KMS-11 (cell line): ENCODE measurements at regions not wholly inside any gene's neighbourhood (a gene's known extent, or its start where the extent isn't known, plus 50 kb on each side); places are given as distances from the start of the nearest gene placed in this dataset.

Source experiments
- H2AFZ ChIP-seq: fragments of 200-600 bp; sonication (generic); 2 replicates; pipeline ENCODE4 v1.6.1; 2016; ENCODE audit warnings: antibody characterized with exemption, mixed run types, low read depth
- H3K27ac ChIP-seq: fragments of 200-600 bp; sonication (generic); 2 replicates; pipeline ENCODE4 v1.6.1; 2016; ENCODE audit warnings: mild to moderate bottlenecking, mixed run types
- H3K27me3 ChIP-seq: fragments of 200-600 bp; sonication (generic); 2 replicates; pipeline ENCODE4 v1.6.1; 2017; ENCODE audit warnings: mild to moderate bottlenecking, low read depth, mixed run types, moderate library complexity; ENCODE audit not compliant: insufficient read depth
- H3K36me3 ChIP-seq: fragments of 200-600 bp; sonication (generic); 2 replicates; pipeline ENCODE4 v1.6.1; 2017; ENCODE audit warnings: mild to moderate bottlenecking, mixed run types; ENCODE audit not compliant: insufficient read depth
- H3K4me1 ChIP-seq: fragments of 200-600 bp; sonication (generic); 2 replicates; pipeline ENCODE4 v1.6.1; 2016; ENCODE audit warnings: mild to moderate bottlenecking, low read depth, mixed run types; ENCODE audit not compliant: poor library complexity, severe bottlenecking
- H3K4me2 ChIP-seq: fragments of 200-600 bp; sonication (generic); 2 replicates; pipeline ENCODE4 v1.7.0; 2016; ENCODE audit warnings: mild to moderate bottlenecking, mixed run types
- H3K4me3 ChIP-seq: fragments of 200-600 bp; sonication (generic); IDR thresholded peaks from 2 replicates; pipeline ENCODE4 v1.6.1; 2017; ENCODE audit warnings: low read depth, low read length, mixed read lengths; ENCODE audit not compliant: insufficient read depth
- H3K79me2 ChIP-seq: fragments of 200-600 bp; sonication (generic); 2 replicates; pipeline ENCODE4 v1.6.1; 2016; ENCODE audit warnings: low read depth, mixed run types; ENCODE audit not compliant: insufficient read depth
- H3K9ac ChIP-seq: fragments of 200-600 bp; sonication (generic); 2 replicates; pipeline ENCODE4 v1.6.1; 2016; ENCODE audit warnings: mild to moderate bottlenecking, mixed run types
- H4K20me1 ChIP-seq: fragments of 200-600 bp; sonication (generic); 2 replicates; pipeline ENCODE4 v1.6.1; 2016; ENCODE audit warnings: mild to moderate bottlenecking, mixed run types; ENCODE audit not compliant: insufficient read depth
- TF ChIP-seq, protein P1 (sequence below): fragments of 200-600 bp; sonication (generic); conservative IDR thresholded peaks from 2 replicates; pipeline ENCODE4 v1.6.1; 2017; ENCODE audit warnings: low read depth, mild to moderate bottlenecking, antibody characterized with exemption, low read length, moderate library complexity, mixed read lengths

GRCh38 chr5:74259572-74259971 is 381.0 kb downstream of the ENC1 start:
- Histone ChIP-seq H4K20me1 (no peaks in the 10 kb centered on the region), H3K4me2 (peak overlapping the region; percentile 53), H3K27ac (no peak overlapping the region), H3K4me1 (peaks cover 86% of the 10 kb centered on the region), H3K9ac (no peak overlapping the region), H3K36me3 (no peaks in the 10 kb centered on the region), H2AFZ (peak overlapping the region; percentile 58), H3K27me3 (no peaks in the 10 kb centered on the region), H3K4me3 (no peak overlapping the region), H3K79me2 (no peaks in the 10 kb centered on the region)
- TF ChIP-seq, protein P1, sequence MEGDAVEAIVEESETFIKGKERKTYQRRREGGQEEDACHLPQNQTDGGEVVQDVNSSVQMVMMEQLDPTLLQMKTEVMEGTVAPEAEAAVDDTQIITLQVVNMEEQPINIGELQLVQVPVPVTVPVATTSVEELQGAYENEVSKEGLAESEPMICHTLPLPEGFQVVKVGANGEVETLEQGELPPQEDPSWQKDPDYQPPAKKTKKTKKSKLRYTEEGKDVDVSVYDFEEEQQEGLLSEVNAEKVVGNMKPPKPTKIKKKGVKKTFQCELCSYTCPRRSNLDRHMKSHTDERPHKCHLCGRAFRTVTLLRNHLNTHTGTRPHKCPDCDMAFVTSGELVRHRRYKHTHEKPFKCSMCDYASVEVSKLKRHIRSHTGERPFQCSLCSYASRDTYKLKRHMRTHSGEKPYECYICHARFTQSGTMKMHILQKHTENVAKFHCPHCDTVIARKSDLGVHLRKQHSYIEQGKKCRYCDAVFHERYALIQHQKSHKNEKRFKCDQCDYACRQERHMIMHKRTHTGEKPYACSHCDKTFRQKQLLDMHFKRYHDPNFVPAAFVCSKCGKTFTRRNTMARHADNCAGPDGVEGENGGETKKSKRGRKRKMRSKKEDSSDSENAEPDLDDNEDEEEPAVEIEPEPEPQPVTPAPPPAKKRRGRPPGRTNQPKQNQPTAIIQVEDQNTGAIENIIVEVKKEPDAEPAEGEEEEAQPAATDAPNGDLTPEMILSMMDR = no peak

GRCh38 chr5:74258314-74258665 is 382.2 kb downstream of the ENC1 start:
- TF ChIP-seq, protein P1 = no peak
- peak overlapping the region; percentile 18; the same call in 1 of the 2 replicates for H3K9ac ChIP-seq
- H2AFZ ChIP-seq = peak overlapping the region; percentile 49; the same call in 1 of the 2 replicates

GRCh38 chr5:74257645-74258313 is 382.7 kb downstream of the ENC1 start:
- Histone ChIP-seq H3K4me2 (peak overlapping the region; percentile 33), H3K27me3 (no peaks in the 10 kb centered on the region), H3K79me2 (no peaks in the 10 kb centered on the region), H3K9ac (peak overlapping the region; percentile 18; the same call in 1 of the 2 replicates), H3K27ac (peak overlapping the region; percentile 40), H2AFZ (peak overlapping the region; percentile 49), H3K36me3 (no peaks in the 10 kb centered on the region), H3K4me1 (peaks cover 70% of the 10 kb centered on the region), H4K20me1 (no peaks in the 10 kb centered on the region), H3K4me3 (no peak overlapping the region)
- TF ChIP-seq, protein P1 = no peak

More at GRCh38 chr5:74258314-74258665, 382.2 kb downstream of the ENC1 start:
- Histone ChIP-seq H3K4me3 (no peak overlapping the region), H3K4me2 (peak overlapping the region; percentile 33), H3K27me3 (no peaks in the 10 kb centered on the region), H3K27ac (peak overlapping the region; percentile 40), H3K36me3 (no peaks in the 10 kb centered on the region), H4K20me1 (no peaks in the 10 kb centered on the region), H3K4me1 (peaks cover 75% of the 10 kb centered on the region), H3K79me2 (no peaks in the 10 kb centered on the region)

GRCh38 chr5:74257060-74257527 is 383.4 kb downstream of the ENC1 start:
- no peak overlapping the region for H3K4me3 ChIP-seq
- peak overlapping the region; percentile 18; the same call in 1 of the 2 replicates for H3K9ac ChIP-seq
- TF ChIP-seq, protein P1 = no peak
- no peaks in the 10 kb centered on the region for H3K79me2 ChIP-seq
- H3K4me2 ChIP-seq = peak overlapping the region; percentile 33
- no peaks in the 10 kb centered on the region for H3K36me3 ChIP-seq
- no peaks in the 10 kb centered on the region for H4K20me1 ChIP-seq
- H3K4me1 ChIP-seq = peaks cover 63% of the 10 kb centered on the region
- H2AFZ ChIP-seq = peak overlapping the region; percentile 49
- H3K27me3 ChIP-seq = no peaks in the 10 kb centered on the region
- peak overlapping the region; percentile 40 for H3K27ac ChIP-seq
